ENCODE measurements at regions not wholly inside any gene's neighbourhood (a gene's known extent, or its start where the extent isn't known, plus 50 kb on each side); places are given as distances from the start of the nearest gene placed in this dataset.

DNA sequence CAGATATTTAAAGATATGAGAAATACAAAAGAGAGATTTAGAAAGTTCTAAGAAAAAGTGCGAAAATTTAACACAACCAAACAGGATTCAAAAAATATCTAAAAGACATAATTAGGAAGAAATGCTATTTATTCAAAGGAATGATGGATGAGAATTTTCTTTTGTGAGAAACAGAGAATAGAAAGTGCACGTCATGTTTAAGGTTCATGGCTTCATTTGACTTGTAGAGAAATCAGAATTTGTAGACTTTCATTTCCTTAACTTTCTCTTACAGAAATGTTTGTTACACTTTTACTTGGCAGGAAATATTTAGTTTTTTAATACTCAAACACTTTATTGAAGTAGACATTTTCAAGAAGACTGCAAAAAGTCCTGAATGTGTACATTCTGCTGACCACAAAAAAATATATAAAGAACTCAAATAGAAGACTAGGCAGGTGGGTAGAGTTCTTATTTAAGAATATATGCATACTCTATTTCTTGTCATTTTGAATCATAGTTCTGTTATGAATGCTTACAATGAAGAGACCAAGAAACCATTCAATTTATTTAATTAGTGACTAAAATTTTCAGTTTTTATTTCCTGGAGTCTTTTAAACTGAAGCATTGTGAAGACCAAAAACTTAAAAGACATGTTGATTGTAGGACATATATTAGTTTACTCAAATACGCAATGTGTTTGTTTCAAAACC is 710.5 kb upstream of the HS3ST5 start:
- no peak overlapping the region for H4K12ac ChIP-seq (ENCODE audit: low read depth, low read length)

DNA sequence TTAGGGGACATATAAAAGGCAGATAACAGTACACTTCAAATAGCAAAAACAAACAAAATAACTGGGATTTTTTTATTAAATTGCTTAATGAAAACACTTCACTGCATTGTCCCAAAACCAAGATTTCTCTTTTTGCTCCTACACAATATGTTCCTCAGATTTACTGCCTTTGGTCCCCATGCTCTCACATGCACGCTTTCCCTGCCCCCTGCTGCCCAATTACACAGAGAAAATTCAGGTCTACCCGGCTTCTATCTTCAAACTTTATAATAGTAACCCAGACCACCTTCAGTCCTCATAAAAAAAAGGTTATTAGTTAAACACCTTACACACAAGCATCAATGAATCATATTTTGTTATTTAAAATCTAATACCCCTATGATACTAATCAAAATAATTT is 673.8 kb upstream of the HS3ST5 start:
- H4K12ac ChIP-seq (ENCODE audit: low read depth, low read length): no peak overlapping the region
- no peaks in the 10 kb centered on the region for H3K79me2 ChIP-seq (ENCODE audit: control insufficient read depth, insufficient read depth, low read length, poor library complexity)
- no peak overlapping the region for H4K91ac ChIP-seq (ENCODE audit: low read depth, low read length)
- no peak overlapping the region for H2AFZ ChIP-seq (ENCODE audit: insufficient read depth, low read length, poor library complexity)
- no peaks in the 10 kb centered on the region for H3K79me1 ChIP-seq (ENCODE audit: low read length)
- H3K9ac ChIP-seq (ENCODE audit: low read length): no peak overlapping the region
- no peak overlapping the region for H4K8ac ChIP-seq (ENCODE audit: low read depth, low read length)
- no peak overlapping the region for H2AK5ac ChIP-seq (ENCODE audit: low read length)
- H3K4me1 ChIP-seq (ENCODE audit: control insufficient read depth in 1 of 2, insufficient read depth in 2 of 2, low read length in 2 of 2): no peaks in the 10 kb centered on the region
- no peak overlapping the region for H2BK5ac ChIP-seq (ENCODE audit: low read depth, low read length, poor library complexity)
- no peak overlapping the region for H2BK120ac ChIP-seq (ENCODE audit: insufficient read depth, low read length, poor library complexity)
- no peak overlapping the region for H2BK12ac ChIP-seq (ENCODE audit: low read length)
- H3K27ac ChIP-seq (ENCODE audit: low read depth, low read length): no peak overlapping the region
- H3K4ac ChIP-seq (ENCODE audit: low read depth, low read length): no peak overlapping the region
- H3K4me3 ChIP-seq (ENCODE audit: low read depth, low read length): no peak overlapping the region
- H3K23ac ChIP-seq (ENCODE audit: low read length): no peak overlapping the region
- H3K18ac ChIP-seq (ENCODE audit: low read length): no peak overlapping the region
- DNase-seq: no peak
- WGBS (ENCODE audit: extremely low coverage, insufficient coverage, insufficient read length): no CpG with 5 or more reads among the region's 2 CpGs
- no peaks in the 10 kb centered on the region for H3K9me3 ChIP-seq (ENCODE audit: insufficient read depth, low read depth, low read length)
- no peaks in the 10 kb centered on the region for H3K27me3 ChIP-seq (ENCODE audit: insufficient read depth, low read length)
- H3K36me3 ChIP-seq (ENCODE audit: control insufficient read depth in 1 of 2, insufficient read depth in 2 of 2, low read length in 2 of 2): no peaks in the 10 kb centered on the region
- H3K14ac ChIP-seq (ENCODE audit: low read length): no peak overlapping the region
- H3K4me2 ChIP-seq (ENCODE audit: low read length): no peak overlapping the region

More for the DNA sequence above, 710.5 kb upstream of the HS3ST5 start:
- no peak overlapping the region for H3K27ac ChIP-seq (ENCODE audit: low read depth, low read length)
- H3K4me3 ChIP-seq (ENCODE audit: low read depth, low read length): no peak overlapping the region
- no peak overlapping the region for H4K8ac ChIP-seq (ENCODE audit: low read depth, low read length)
- no peak overlapping the region for H3K23ac ChIP-seq (ENCODE audit: low read length)
- H2BK12ac ChIP-seq (ENCODE audit: low read length): no peak overlapping the region
- H2BK5ac ChIP-seq (ENCODE audit: low read depth, low read length, poor library complexity): no peak overlapping the region
- no peak overlapping the region for H2AFZ ChIP-seq (ENCODE audit: insufficient read depth, low read length, poor library complexity)
- H3K4me2 ChIP-seq (ENCODE audit: low read length): no peak overlapping the region
- H3K9me3 ChIP-seq (ENCODE audit: insufficient read depth, low read depth, low read length): no peaks in the 10 kb centered on the region
- WGBS (ENCODE audit: extremely low coverage, insufficient coverage, insufficient read length): no CpG with 5 or more reads among the region's 3 CpGs
- H2AK5ac ChIP-seq (ENCODE audit: low read length): no peak overlapping the region
- no peak overlapping the region for H2BK120ac ChIP-seq (ENCODE audit: insufficient read depth, low read length, poor library complexity)
- H3K14ac ChIP-seq (ENCODE audit: low read length): no peak overlapping the region
- DNase-seq: no peak
- H4K91ac ChIP-seq (ENCODE audit: low read depth, low read length): no peak overlapping the region
- H3K27me3 ChIP-seq (ENCODE audit: insufficient read depth, low read length): no peaks in the 10 kb centered on the region
- no peaks in the 10 kb centered on the region for H3K36me3 ChIP-seq (ENCODE audit: control insufficient read depth in 1 of 2, insufficient read depth in 2 of 2, low read length in 2 of 2)
- H3K4me1 ChIP-seq (ENCODE audit: control insufficient read depth in 1 of 2, insufficient read depth in 2 of 2, low read length in 2 of 2): no peaks in the 10 kb centered on the region
- no peak overlapping the region for H3K4ac ChIP-seq (ENCODE audit: low read depth, low read length)
- no peak overlapping the region for H3K18ac ChIP-seq (ENCODE audit: low read length)
- H3K9ac ChIP-seq (ENCODE audit: low read length): no peak overlapping the region
- H3K79me1 ChIP-seq (ENCODE audit: low read length): no peaks in the 10 kb centered on the region
- no peaks in the 10 kb centered on the region for H3K79me2 ChIP-seq (ENCODE audit: control insufficient read depth, insufficient read depth, low read length, poor library complexity)

DNA sequence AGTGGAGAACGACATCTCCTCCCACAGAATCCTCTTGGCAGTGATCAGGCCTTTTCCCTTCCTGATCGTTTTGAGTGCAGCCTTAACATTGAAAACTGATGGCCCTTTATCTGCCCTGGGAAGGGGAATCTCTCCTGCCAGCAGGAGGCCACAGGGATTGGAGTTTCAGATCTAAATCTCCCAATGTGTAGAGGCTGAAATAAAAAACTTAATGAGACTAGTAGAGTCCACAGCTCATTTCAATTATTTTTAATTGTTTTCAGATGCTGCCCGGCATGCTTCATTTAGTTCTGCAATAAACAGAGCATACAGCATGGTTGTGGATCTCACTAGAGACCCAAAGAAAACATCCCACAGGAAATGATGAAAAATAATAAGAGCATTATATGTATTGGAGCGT is 662.2 kb upstream of the HS3ST5 start:
- Histone ChIP-seq H3K79me2 (ENCODE audit: control insufficient read depth, insufficient read depth, low read length, poor library complexity) (no peaks in the 10 kb centered on the region), H3K79me1 (ENCODE audit: low read length) (peaks cover 3% of the 10 kb centered on the region), H3K4me2 (ENCODE audit: low read length) (no peak overlapping the region), H2AFZ (ENCODE audit: insufficient read depth, low read length, poor library complexity) (no peak overlapping the region), H3K27ac (ENCODE audit: low read depth, low read length) (no peak overlapping the region), H3K4me3 (ENCODE audit: low read depth, low read length) (no peak overlapping the region), H3K14ac (ENCODE audit: low read length) (no peak overlapping the region), H2BK12ac (ENCODE audit: low read length) (no peak overlapping the region), H3K9me3 (ENCODE audit: insufficient read depth, low read depth, low read length) (no peaks in the 10 kb centered on the region), H3K27me3 (ENCODE audit: insufficient read depth, low read length) (no peaks in the 10 kb centered on the region), H3K9ac (ENCODE audit: low read length) (no peak overlapping the region), H3K18ac (ENCODE audit: low read length) (no peak overlapping the region), H3K4me1 (ENCODE audit: control insufficient read depth in 1 of 2, insufficient read depth in 2 of 2, low read length in 2 of 2) (peaks cover 4 to 7% of the 10 kb centered on the region in 2 experiments), H2BK120ac (ENCODE audit: insufficient read depth, low read length, poor library complexity) (no peak overlapping the region), H2BK5ac (ENCODE audit: low read depth, low read length, poor library complexity) (no peak overlapping the region), H3K23ac (ENCODE audit: low read length) (no peak overlapping the region), H2AK5ac (ENCODE audit: low read length) (no peak overlapping the region), H3K4ac (ENCODE audit: low read depth, low read length) (no peak overlapping the region), H4K12ac (ENCODE audit: low read depth, low read length) (no peak overlapping the region), H4K8ac (ENCODE audit: low read depth, low read length) (no peak overlapping the region), H3K36me3 (ENCODE audit: control insufficient read depth in 1 of 2, insufficient read depth in 2 of 2, low read length in 2 of 2) (no peaks in the 10 kb centered on the region), H4K91ac (ENCODE audit: low read depth, low read length) (no peak overlapping the region)
- no CpG with 5 or more reads among the region's 4 CpGs for WGBS (ENCODE audit: extremely low coverage, insufficient coverage, insufficient read length)
- DNase-seq: no peak

DNA sequence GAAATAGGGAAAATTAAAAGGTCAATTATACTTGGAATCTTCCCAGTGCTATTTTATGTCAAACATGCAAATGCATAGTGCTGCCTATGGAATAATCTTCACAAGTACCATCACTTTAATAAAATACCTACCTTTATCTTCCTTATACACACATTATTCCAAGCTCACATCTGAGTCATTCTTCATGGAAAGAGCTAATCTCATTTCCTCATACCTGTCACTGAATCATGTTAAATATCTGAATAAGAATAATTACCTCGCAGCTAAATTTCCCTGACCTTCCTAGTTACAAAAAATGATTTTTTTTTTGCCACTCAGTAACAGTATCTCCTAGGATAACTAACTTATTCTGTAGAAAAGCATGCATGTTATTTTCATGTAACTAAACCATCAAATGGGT is 661.4 kb upstream of the HS3ST5 start:
- Histone ChIP-seq H3K36me3 (ENCODE audit: control insufficient read depth in 1 of 2, insufficient read depth in 2 of 2, low read length in 2 of 2) (no peaks in the 10 kb centered on the region), H2AK5ac (ENCODE audit: low read length) (no peak overlapping the region), H3K27me3 (ENCODE audit: insufficient read depth, low read length) (no peaks in the 10 kb centered on the region), H3K4ac (ENCODE audit: low read depth, low read length) (no peak overlapping the region), H4K8ac (ENCODE audit: low read depth, low read length) (no peak overlapping the region), H2BK120ac (ENCODE audit: insufficient read depth, low read length, poor library complexity) (no peak overlapping the region), H3K4me3 (ENCODE audit: low read depth, low read length) (no peak overlapping the region), H4K12ac (ENCODE audit: low read depth, low read length) (no peak overlapping the region), H2AFZ (ENCODE audit: insufficient read depth, low read length, poor library complexity) (no peak overlapping the region), H3K18ac (ENCODE audit: low read length) (no peak overlapping the region), H2BK5ac (ENCODE audit: low read depth, low read length, poor library complexity) (no peak overlapping the region), H3K9me3 (ENCODE audit: insufficient read depth, low read depth, low read length) (no peaks in the 10 kb centered on the region), H3K14ac (ENCODE audit: low read length) (no peak overlapping the region), H3K79me2 (ENCODE audit: control insufficient read depth, insufficient read depth, low read length, poor library complexity) (no peaks in the 10 kb centered on the region), H3K9ac (ENCODE audit: low read length) (no peak overlapping the region), H3K79me1 (ENCODE audit: low read length) (peaks cover 3% of the 10 kb centered on the region), H4K91ac (ENCODE audit: low read depth, low read length) (no peak overlapping the region), H3K27ac (ENCODE audit: low read depth, low read length) (no peak overlapping the region), H3K23ac (ENCODE audit: low read length) (no peak overlapping the region), H3K4me2 (ENCODE audit: low read length) (no peak overlapping the region), H3K4me1 (ENCODE audit: control insufficient read depth in 1 of 2, insufficient read depth in 2 of 2, low read length in 2 of 2) (peaks cover 4 to 7% of the 10 kb centered on the region in 2 experiments), H2BK12ac (ENCODE audit: low read length) (no peak overlapping the region)
- WGBS (ENCODE audit: extremely low coverage, insufficient coverage, insufficient read length): no CpG with 5 or more reads among the region's 1 CpG
- DNase-seq: no peak
